ENCODE measurements at regions not wholly inside any gene's neighbourhood (a gene's known extent, or its start where the extent isn't known, plus 50 kb on each side); places are given as distances from the start of the nearest gene placed in this dataset.

- TF ChIP-seq CTCF (IDR thresholded peaks at IDR 0.05): no peak
- Mint-ChIP-seq H3K4me3 (ENCODE audit: unreplicated experiment) (no peak overlapping the region), H3K36me3 (ENCODE audit: low read depth) (no peaks in the 10 kb centered on the region), H3K9me3 (ENCODE audit: low read depth) (no peaks in the 10 kb centered on the region), H3K27me3 (ENCODE audit: low read depth) (peaks cover 10% of the 10 kb centered on the region), H3K4me1 (ENCODE audit: low read depth) (peaks cover 10% of the 10 kb centered on the region), H3K27ac (ENCODE audit: unreplicated experiment) (peak overlapping the region; percentile 22)
- DNase-seq (ENCODE audit: low spot score): no peak
Measured at GRCh38 chr12:107441665-107442300, 243.8 kb upstream of the PWP1 start.

- Mint-ChIP-seq H3K9me3 (ENCODE audit: low read depth) (no peaks in the 10 kb centered on the region), H3K4me3 (ENCODE audit: unreplicated experiment) (no peak overlapping the region), H3K27me3 (ENCODE audit: low read depth) (peaks cover 10% of the 10 kb centered on the region), H3K27ac (ENCODE audit: unreplicated experiment) (peak overlapping the region; percentile 17), H3K4me1 (ENCODE audit: low read depth) (peaks cover 8% of the 10 kb centered on the region), H3K36me3 (ENCODE audit: low read depth) (no peaks in the 10 kb centered on the region)
- DNase-seq (ENCODE audit: low spot score): no peak
- no peak for TF ChIP-seq CTCF (IDR thresholded peaks at IDR 0.05)
Measured at GRCh38 chr12:107442326-107442987, 243.1 kb upstream of the PWP1 start.

- no peak for TF ChIP-seq CTCF (IDR thresholded peaks at IDR 0.05)
- H3K4me3 Mint-ChIP-seq (ENCODE audit: unreplicated experiment): no peak overlapping the region
- no peaks in the 10 kb centered on the region for H3K36me3 Mint-ChIP-seq (ENCODE audit: low read depth)
- H3K4me1 Mint-ChIP-seq (ENCODE audit: low read depth): peaks cover 8% of the 10 kb centered on the region
- peaks cover 10% of the 10 kb centered on the region for H3K27me3 Mint-ChIP-seq (ENCODE audit: low read depth)
- no peaks in the 10 kb centered on the region for H3K9me3 Mint-ChIP-seq (ENCODE audit: low read depth)
- H3K27ac Mint-ChIP-seq (ENCODE audit: unreplicated experiment): no peak overlapping the region
- peak; percentile 22 for DNase-seq (ENCODE audit: low spot score)
Measured at GRCh38 chr12:107443320-107444090, 242.1 kb upstream of the PWP1 start.

- peaks cover 4% of the 10 kb centered on the region for H3K27me3 Mint-ChIP-seq (ENCODE audit: low read depth)
- DNase-seq (ENCODE audit: low spot score): no peak
Measured at GRCh38 chr12:107444771-107445170, 240.8 kb upstream of the PWP1 start.

More at GRCh38 chr12:107444771-107445170, 240.8 kb upstream of the PWP1 start:
- Mint-ChIP-seq H3K9me3 (ENCODE audit: low read depth) (no peaks in the 10 kb centered on the region), H3K36me3 (ENCODE audit: low read depth) (no peaks in the 10 kb centered on the region), H3K4me1 (ENCODE audit: low read depth) (peaks cover 12% of the 10 kb centered on the region), H3K4me3 (ENCODE audit: unreplicated experiment) (no peak overlapping the region), H3K27ac (ENCODE audit: unreplicated experiment) (no peak overlapping the region)
- no peak for TF ChIP-seq CTCF (IDR thresholded peaks at IDR 0.05)

All from chondrocyte (in vitro differentiated cells).